ENCODE measurements at regions not wholly inside any gene's neighbourhood (a gene's known extent, or its start where the extent isn't known, plus 50 kb on each side); places are given as distances from the start of the nearest gene placed in this dataset.
"Not testable (repeated sequence)": the region's sequence is repeated elsewhere in the genome, so short reads cannot be mapped to it uniquely, and the experiment has no call there.

GRCh38 chr5:21013237-21013636 lies 1025.2 kb upstream of the CDH18 start:
- H3K27ac ChIP-seq, result no peak overlapping the region
- in situ Hi-C loops (cut with HindIII; ENCODE audit: low pct_ligation_motif_present, low sequenced_read_pairs), result no loop called here
- TF ChIP-seq CTCF (IDR thresholded peaks at IDR 0.05; ENCODE audit: low read depth, low read length, missing control alignments), result no peak
- H3K4me3 ChIP-seq (ENCODE audit: low read depth, low read length), result no peak overlapping the region
- H3K27me3 ChIP-seq (replicated peaks), result no peaks in the 10 kb centered on the region
- H3K36me3 ChIP-seq (replicated peaks), result no peaks in the 10 kb centered on the region
- DNase-seq, result no peak

- Histone ChIP-seq H3K27ac (no peak overlapping the region), H3K36me3 (replicated peaks) (no peaks in the 10 kb centered on the region), H3K4me3 (ENCODE audit: low read depth, low read length) (no peak overlapping the region), H3K27me3 (replicated peaks) (no peaks in the 10 kb centered on the region)
- no peak for DNase-seq
- TF ChIP-seq CTCF (IDR thresholded peaks at IDR 0.05; ENCODE audit: low read depth, low read length, missing control alignments), result no peak
- in situ Hi-C loops (cut with HindIII; ENCODE audit: low pct_ligation_motif_present, low sequenced_read_pairs), result no loop called here
Observed at GRCh38 chr5:21007781-21008180, 1019.8 kb upstream of the CDH18 start.

GRCh38 chr5:20988933-20989332 lies 1000.9 kb upstream of the CDH18 start:
- H3K36me3 ChIP-seq (replicated peaks); H3K4me3 ChIP-seq (ENCODE audit: low read depth, low read length); DNase-seq; in situ Hi-C loops (cut with HindIII; ENCODE audit: low pct_ligation_motif_present, low sequenced_read_pairs); H3K27me3 ChIP-seq (replicated peaks); H3K27ac ChIP-seq: not testable (repeated sequence)

- TF ChIP-seq CTCF (IDR thresholded peaks at IDR 0.05; ENCODE audit: low read depth, low read length, missing control alignments), result no peak
- Histone ChIP-seq H3K4me3 (ENCODE audit: low read depth, low read length) (no peak overlapping the region), H3K27ac (no peak overlapping the region), H3K27me3 (replicated peaks) (no peaks in the 10 kb centered on the region), H3K36me3 (replicated peaks) (no peaks in the 10 kb centered on the region)
- in situ Hi-C loops (cut with HindIII; ENCODE audit: low pct_ligation_motif_present, low sequenced_read_pairs), result no loop called here
- DNase-seq, result no peak
Observed at GRCh38 chr5:20985754-20986153, 997.8 kb upstream of the CDH18 start.

- no peak for DNase-seq
- TF ChIP-seq CTCF (IDR thresholded peaks at IDR 0.05; ENCODE audit: low read depth, low read length, missing control alignments), result no peak
- Histone ChIP-seq H3K36me3 (replicated peaks) (no peaks in the 10 kb centered on the region), H3K4me3 (ENCODE audit: low read depth, low read length) (no peak overlapping the region), H3K27me3 (replicated peaks) (no peaks in the 10 kb centered on the region), H3K27ac (no peak overlapping the region)
- in situ Hi-C loops (cut with HindIII; ENCODE audit: low pct_ligation_motif_present, low sequenced_read_pairs), result no loop called here
Observed at GRCh38 chr5:20974426-20974825, 986.4 kb upstream of the CDH18 start.

- no peaks in the 10 kb centered on the region for H3K36me3 ChIP-seq (replicated peaks)
- no peak overlapping the region for H3K27ac ChIP-seq
- peak overlapping the region; percentile 36 for H3K4me3 ChIP-seq (ENCODE audit: low read depth, low read length)
- H3K27me3 ChIP-seq (replicated peaks), result no peaks in the 10 kb centered on the region
- in situ Hi-C loops (cut with HindIII; ENCODE audit: low pct_ligation_motif_present, low sequenced_read_pairs), result no loop called here
- peak; percentile 47 for TF ChIP-seq CTCF (IDR thresholded peaks at IDR 0.05; ENCODE audit: low read depth, low read length, missing control alignments)
- peak; percentile 33 for DNase-seq
Observed at GRCh38 chr5:20972419-20972925, 984.5 kb upstream of the CDH18 start.
